ENCODE measurements at regions not wholly inside any gene's neighbourhood (a gene's known extent, or its start where the extent isn't known, plus 50 kb on each side); places are given as distances from the start of the nearest gene placed in this dataset.

DNA sequence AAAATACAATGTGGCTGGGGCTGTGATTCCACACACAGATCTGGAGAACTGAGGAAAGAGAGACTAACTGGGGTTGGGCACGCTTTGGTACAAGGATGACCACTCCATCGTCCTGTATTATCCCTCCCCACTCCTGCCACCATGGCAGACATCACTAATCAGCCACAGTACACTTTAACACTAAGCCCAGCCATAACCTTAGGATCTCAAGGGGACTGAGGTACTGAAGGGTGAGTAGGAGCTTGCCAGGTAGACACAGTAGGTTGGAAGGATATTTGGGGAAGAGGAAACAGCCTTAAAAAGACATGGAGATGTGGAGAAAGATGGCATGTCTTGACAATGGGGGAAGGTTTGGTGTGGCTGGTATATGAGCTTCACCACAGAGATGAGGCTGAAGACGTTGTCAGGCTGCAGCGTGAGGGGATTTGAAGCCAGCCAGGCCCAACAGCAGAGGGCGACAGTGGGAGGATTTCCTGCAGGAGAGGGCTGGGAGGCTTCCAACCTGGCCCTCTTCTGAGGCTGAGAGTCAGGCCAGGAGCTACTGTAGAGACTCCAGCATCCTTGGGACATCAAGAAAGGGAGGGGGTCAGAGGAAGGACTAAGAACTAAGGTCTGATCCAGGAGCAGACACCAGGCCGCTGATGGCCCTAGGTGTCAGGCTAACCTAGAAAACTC is 58.6 kb upstream of the COL13A1 start:
- Histone ChIP-seq H3K36me3 (no peaks in the 10 kb centered on the region), H3K4me1 (no peaks in the 10 kb centered on the region), H3K4me3 (no peak overlapping the region), H3K27me3 (peaks cover 17% of the 10 kb centered on the region), H3K27ac (no peak overlapping the region), H3K9me3 (no peaks in the 10 kb centered on the region)
- TF ChIP-seq POLR2A (IDR thresholded peaks at IDR 0.05): no peak
- TF ChIP-seq, protein P1, sequence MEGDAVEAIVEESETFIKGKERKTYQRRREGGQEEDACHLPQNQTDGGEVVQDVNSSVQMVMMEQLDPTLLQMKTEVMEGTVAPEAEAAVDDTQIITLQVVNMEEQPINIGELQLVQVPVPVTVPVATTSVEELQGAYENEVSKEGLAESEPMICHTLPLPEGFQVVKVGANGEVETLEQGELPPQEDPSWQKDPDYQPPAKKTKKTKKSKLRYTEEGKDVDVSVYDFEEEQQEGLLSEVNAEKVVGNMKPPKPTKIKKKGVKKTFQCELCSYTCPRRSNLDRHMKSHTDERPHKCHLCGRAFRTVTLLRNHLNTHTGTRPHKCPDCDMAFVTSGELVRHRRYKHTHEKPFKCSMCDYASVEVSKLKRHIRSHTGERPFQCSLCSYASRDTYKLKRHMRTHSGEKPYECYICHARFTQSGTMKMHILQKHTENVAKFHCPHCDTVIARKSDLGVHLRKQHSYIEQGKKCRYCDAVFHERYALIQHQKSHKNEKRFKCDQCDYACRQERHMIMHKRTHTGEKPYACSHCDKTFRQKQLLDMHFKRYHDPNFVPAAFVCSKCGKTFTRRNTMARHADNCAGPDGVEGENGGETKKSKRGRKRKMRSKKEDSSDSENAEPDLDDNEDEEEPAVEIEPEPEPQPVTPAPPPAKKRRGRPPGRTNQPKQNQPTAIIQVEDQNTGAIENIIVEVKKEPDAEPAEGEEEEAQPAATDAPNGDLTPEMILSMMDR (IDR thresholded peaks at IDR 0.05): peak in 1 of 2 donors; percentile 20
- 79% methylated on average over 6 of the region's 6 CpGs for WGBS
- DNase-seq (ENCODE audit: low spot score in 2 of 2): no peak

DNA sequence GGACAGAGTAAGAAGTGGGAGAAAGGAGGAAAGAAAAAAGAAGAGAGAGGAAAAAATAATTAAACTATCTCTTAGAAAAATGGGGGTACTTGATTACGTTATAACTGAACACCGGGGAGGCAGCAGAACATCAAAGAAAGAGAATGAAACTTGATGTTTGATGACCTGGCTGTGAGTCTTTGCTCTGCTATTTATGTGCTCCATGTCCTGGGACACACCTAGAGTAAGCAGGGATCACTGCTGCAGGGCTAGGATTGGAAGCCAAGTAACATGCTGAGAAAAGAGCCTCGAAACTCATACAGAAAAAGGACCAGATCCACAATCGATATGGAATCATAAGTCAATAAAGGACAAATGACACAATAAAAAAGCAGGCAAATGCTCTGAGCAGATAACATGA is 56.7 kb upstream of the COL13A1 start:
- TF ChIP-seq EP300 (IDR thresholded peaks at IDR 0.05) (no peak), POLR2AphosphoS5 (IDR thresholded peaks at IDR 0.05) (no peak), POLR2A (IDR thresholded peaks at IDR 0.05) (no peak)
- TF ChIP-seq, protein P1 (IDR thresholded peaks at IDR 0.05): no peak
- H3K4me3 ChIP-seq: no peak overlapping the region
- 55% methylated on average over 4 of the region's 4 CpGs for WGBS
- peaks cover 4% of the 10 kb centered on the region for H3K4me1 ChIP-seq
- H3K27ac ChIP-seq: no peak overlapping the region
- H3K27me3 ChIP-seq: peaks cover 17% of the 10 kb centered on the region
- H3K9me3 ChIP-seq: no peaks in the 10 kb centered on the region
- no peaks in the 10 kb centered on the region for H3K36me3 ChIP-seq
- DNase-seq (ENCODE audit: low spot score in 2 of 2): no peak

DNA sequence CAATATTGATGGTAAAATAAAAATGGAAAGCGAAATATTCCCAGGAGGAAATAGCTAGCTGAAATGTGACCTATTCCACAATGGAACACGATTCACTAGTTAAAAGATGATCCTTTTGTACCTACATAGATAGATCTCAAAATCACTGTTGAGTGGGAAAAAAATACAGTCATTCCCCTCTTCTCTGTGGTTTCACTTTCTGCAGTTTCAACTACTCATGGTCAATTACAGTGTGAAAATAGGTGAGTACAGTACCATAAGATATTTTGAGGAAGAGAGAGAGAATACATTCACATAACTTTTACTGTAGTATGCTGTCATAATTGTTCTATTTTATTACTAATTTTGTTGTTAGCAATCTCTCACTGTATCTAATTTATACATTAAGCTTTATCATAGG is 56.0 kb upstream of the COL13A1 start:
- no peaks in the 10 kb centered on the region for H3K9me3 ChIP-seq
- 88% methylated on average over 2 of the region's 2 CpGs for WGBS

DNA sequence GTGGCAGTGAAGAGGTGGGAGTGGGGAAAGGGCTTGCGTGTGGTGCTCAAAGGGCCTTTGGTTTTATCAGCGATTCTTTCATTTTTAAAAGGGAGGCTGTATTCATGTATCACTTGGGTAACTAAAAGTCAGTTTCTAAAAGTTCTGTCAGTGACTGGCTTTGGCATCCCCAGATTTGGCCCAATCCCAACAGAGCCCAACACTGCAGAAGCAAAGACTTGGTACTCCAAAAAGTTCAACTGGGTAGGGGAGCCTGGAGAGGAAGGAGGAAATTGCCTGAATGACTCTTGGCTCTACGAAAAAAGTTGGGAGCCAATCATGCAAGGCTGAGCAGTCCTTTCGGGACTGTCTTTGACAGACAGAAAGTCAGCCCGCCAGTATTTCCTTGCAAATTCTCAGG is 54.5 kb upstream of the COL13A1 start:
- H3K4me3 ChIP-seq: no peak overlapping the region
- peaks cover 14% of the 10 kb centered on the region for H3K27me3 ChIP-seq
- TF ChIP-seq, protein P1 (IDR thresholded peaks at IDR 0.05): no peak
- TF ChIP-seq EP300 (IDR thresholded peaks at IDR 0.05) (no peak), POLR2AphosphoS5 (IDR thresholded peaks at IDR 0.05) (no peak), POLR2A (IDR thresholded peaks at IDR 0.05) (no peak)
- H3K27ac ChIP-seq: no peak overlapping the region
- no peaks in the 10 kb centered on the region for H3K9me3 ChIP-seq
- no peak for DNase-seq (ENCODE audit: low spot score in 2 of 2)
- H3K4me1 ChIP-seq: peaks cover 4% of the 10 kb centered on the region
- H3K36me3 ChIP-seq: no peaks in the 10 kb centered on the region
- WGBS: 80% methylated on average over 5 of the region's 5 CpGs

More for the DNA sequence above, 56.0 kb upstream of the COL13A1 start:
- Histone ChIP-seq H3K36me3 (no peaks in the 10 kb centered on the region), H3K27me3 (peaks cover 17% of the 10 kb centered on the region), H3K4me1 (peaks cover 4% of the 10 kb centered on the region), H3K4me3 (no peak overlapping the region), H3K27ac (no peak overlapping the region)
- TF ChIP-seq POLR2AphosphoS5 (IDR thresholded peaks at IDR 0.05): no peak
- DNase-seq (ENCODE audit: low spot score in 2 of 2): no peak

DNA sequence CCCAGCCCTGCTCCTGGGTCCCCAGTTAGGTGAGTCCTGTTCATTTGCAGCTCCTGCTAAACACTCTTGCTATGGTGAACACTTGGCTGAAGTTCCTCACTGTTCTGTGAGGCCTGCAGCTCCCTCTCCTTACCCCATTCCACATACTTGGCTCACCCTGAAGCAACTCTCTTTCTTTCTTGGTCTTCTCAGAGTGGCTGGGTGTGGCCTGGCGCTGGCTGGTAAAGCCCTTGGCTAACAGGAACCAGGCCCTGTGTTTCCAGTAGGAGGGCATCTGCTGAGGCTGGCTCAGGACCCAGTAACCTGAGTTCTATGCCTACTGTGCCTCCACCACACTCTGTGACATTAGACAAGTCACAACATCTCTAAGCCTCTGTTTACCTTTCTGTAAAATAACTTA is 53.1 kb upstream of the COL13A1 start:
- Histone ChIP-seq H3K9me3 (no peaks in the 10 kb centered on the region), H3K4me1 (peaks cover 4% of the 10 kb centered on the region), H3K36me3 (no peaks in the 10 kb centered on the region), H3K27ac (no peak overlapping the region), H3K4me3 (no peak overlapping the region), H3K27me3 (peaks cover 8% of the 10 kb centered on the region)
- TF ChIP-seq, protein P1 (IDR thresholded peaks at IDR 0.05): no peak
- no peak for TF ChIP-seq EP300 (IDR thresholded peaks at IDR 0.05)
- TF ChIP-seq POLR2AphosphoS5 (IDR thresholded peaks at IDR 0.05): no peak
- TF ChIP-seq POLR2A (IDR thresholded peaks at IDR 0.05): no peak
- 17% methylated on average over 1 of the region's 1 CpG for WGBS
- DNase-seq (ENCODE audit: low spot score in 2 of 2): no peak
